SU-DHL-6 (cell line): ENCODE measurements at regions not wholly inside any gene's neighbourhood (a gene's known extent, or its start where the extent isn't known, plus 50 kb on each side); places are given as distances from the start of the nearest gene placed in this dataset.

Experiments used
- H2AFZ ChIP-seq: fragments of 200-600 bp; sonication (generic); 2 replicates; pipeline ENCODE4 v1.6.1; 2014; ENCODE audit warnings: low read depth, mild to moderate bottlenecking, moderate library complexity, mixed read lengths, antibody characterized with exemption, low read length; ENCODE audit not compliant: severe bottlenecking
- H3F3A ChIP-seq: fragments of 200-600 bp; shearing (Covaris generic); 2 replicates; pipeline ENCODE4 v1.6.0; 2016; ENCODE audit warnings: antibody characterized with exemption, mild to moderate bottlenecking; ENCODE audit not compliant: insufficient read depth
- H3K27ac ChIP-seq: fragments of 200-600 bp; sonication (generic); 2 replicates; pipeline ENCODE4 v1.5.1; 2016; ENCODE audit warnings: low read depth, mild to moderate bottlenecking, low read length, moderate library complexity, mixed read lengths
- H3K27me3 ChIP-seq: fragments of 200-600 bp; sonication (generic), shearing (Covaris generic); 2 replicates; pipeline ENCODE4 v1.6.0; 2014; ENCODE audit warnings: mild to moderate bottlenecking, low read length
- H3K36me3 ChIP-seq: fragments of 200-600 bp; sonication (generic); 2 replicates; pipeline ENCODE4 v1.6.1; 2014; ENCODE audit warnings: mild to moderate bottlenecking, low read length, mixed read lengths
- H3K4me2 ChIP-seq: fragments of 300-600, 200-600 bp; shearing (Covaris generic), sonication (generic); 2 replicates; pipeline ENCODE4 v1.6.0; 2014; ENCODE audit warnings: low read length, low read depth, mild to moderate bottlenecking; ENCODE audit not compliant: poor library complexity, severe bottlenecking
- H3K4me3 ChIP-seq: fragments of 200-600 bp; sonication (generic); 2 replicates; pipeline ENCODE4 v1.5.1; 2014; ENCODE audit warnings: antibody characterized with exemption, low read length, mild to moderate bottlenecking, mixed read lengths; ENCODE audit not compliant: insufficient read depth, poor library complexity, severe bottlenecking
- H3K79me2 ChIP-seq: fragments of 200-600 bp; sonication (generic); 2 replicates; pipeline ENCODE4 v1.6.1; 2014; ENCODE audit warnings: mild to moderate bottlenecking, low read length, moderate library complexity; ENCODE audit not compliant: insufficient read depth
- H3K9ac ChIP-seq: fragments of 200-600 bp; sonication (generic); 2 replicates; pipeline ENCODE4 v1.7.0; 2014; ENCODE audit warnings: mild to moderate bottlenecking, low read length
- H3K9me2 ChIP-seq: fragments of 200-600 bp; sonication (generic); replicated peaks from 2 replicates; pipeline ENCODE4 v1.6.1; 2014; ENCODE audit warnings: low read length; ENCODE audit not compliant: insufficient read depth
- H3K9me3 ChIP-seq: fragments of 200-600 bp; sonication (generic); 2 replicates; pipeline ENCODE4 v1.6.1; 2014; ENCODE audit warnings: low read length, mixed read lengths; ENCODE audit not compliant: insufficient read depth
- H4K20me1 ChIP-seq: fragments of 200-600 bp; sonication (generic); 2 replicates; pipeline ENCODE4 v1.6.1; 2014; ENCODE audit warnings: low read depth, mild to moderate bottlenecking, antibody characterized with exemption, low read length, moderate library complexity, mixed read lengths
- EZH2phosphoT487 ChIP-seq: fragments of 200-600 bp; sonication (generic), shearing (Covaris generic); conservative IDR thresholded peaks from 2 replicates; pipeline ENCODE4 v1.6.1; 2018; ENCODE audit warnings: mild to moderate bottlenecking, antibody characterized with exemption, low read length, moderate library complexity, mixed read lengths
- TF ChIP-seq, protein P1 (sequence below): fragments of 200-600 bp; sonication (generic); IDR thresholded peaks from one replicate; pipeline ENCODE4 v1.5.1; 2017; ENCODE audit warnings: antibody characterized with exemption, mild to moderate bottlenecking, low read length, moderate library complexity; ENCODE audit not compliant: insufficient read depth, poor library complexity, severe bottlenecking

DNA sequence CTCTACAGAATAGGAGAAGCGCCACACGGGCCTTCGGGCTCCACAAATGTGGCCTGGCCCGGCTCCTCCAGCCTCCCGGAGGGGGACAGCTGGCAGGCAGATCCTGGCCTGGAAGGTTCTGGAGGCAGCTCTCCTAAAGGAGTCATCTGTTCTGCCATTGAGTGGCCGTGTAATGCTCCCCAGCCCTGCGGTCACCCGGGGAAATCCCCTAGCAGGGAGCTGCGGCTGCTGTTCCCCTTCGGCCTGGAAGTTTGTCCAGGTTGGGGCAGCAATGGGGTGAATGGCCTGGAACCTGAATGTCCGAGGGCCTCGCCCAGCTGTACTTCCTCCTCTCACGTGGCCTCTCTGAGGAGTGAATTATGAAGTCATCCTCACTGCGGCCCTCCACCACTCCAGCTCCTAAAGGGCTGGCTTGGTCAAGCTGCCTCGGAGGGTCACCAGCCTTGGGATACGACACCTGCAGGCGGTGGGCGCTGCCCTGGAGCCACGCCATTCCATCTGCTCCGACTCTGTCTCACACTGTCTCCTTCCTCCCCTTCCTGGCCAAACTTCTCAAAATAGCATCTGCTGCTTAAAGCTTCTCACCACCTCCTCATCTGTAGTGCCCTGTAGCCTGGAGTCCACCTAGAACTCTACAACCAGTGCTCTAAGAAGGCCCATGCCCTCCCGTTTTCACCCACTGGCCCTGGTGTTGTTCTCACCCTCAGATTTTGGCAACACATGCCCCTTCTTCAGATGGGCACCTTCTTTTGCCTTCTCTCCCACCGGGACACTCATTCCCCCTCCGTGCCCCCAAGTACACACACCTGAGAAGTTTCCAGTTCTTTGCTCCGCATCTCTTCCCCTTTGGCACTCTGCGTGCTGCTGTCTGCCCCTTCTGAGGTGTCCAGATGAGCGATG, 54.4 kb upstream of the TMPRSS2 start:
- Histone ChIP-seq H4K20me1 (no peaks in the 10 kb centered on the region), H2AFZ (no peak overlapping the region), H3K9ac (no peak overlapping the region), H3K9me3 (no peaks in the 10 kb centered on the region), H3K36me3 (no peaks in the 10 kb centered on the region), H3K9me2 (no peaks in the 10 kb centered on the region), H3F3A (no peaks in the 10 kb centered on the region), H3K27me3 (no peaks in the 10 kb centered on the region), H3K79me2 (no peaks in the 10 kb centered on the region), H3K4me3 (no peak overlapping the region), H3K4me2 (no peak overlapping the region), H3K27ac (no peak overlapping the region)
- no peak for TF ChIP-seq EZH2phosphoT487
- TF ChIP-seq, protein P1, sequence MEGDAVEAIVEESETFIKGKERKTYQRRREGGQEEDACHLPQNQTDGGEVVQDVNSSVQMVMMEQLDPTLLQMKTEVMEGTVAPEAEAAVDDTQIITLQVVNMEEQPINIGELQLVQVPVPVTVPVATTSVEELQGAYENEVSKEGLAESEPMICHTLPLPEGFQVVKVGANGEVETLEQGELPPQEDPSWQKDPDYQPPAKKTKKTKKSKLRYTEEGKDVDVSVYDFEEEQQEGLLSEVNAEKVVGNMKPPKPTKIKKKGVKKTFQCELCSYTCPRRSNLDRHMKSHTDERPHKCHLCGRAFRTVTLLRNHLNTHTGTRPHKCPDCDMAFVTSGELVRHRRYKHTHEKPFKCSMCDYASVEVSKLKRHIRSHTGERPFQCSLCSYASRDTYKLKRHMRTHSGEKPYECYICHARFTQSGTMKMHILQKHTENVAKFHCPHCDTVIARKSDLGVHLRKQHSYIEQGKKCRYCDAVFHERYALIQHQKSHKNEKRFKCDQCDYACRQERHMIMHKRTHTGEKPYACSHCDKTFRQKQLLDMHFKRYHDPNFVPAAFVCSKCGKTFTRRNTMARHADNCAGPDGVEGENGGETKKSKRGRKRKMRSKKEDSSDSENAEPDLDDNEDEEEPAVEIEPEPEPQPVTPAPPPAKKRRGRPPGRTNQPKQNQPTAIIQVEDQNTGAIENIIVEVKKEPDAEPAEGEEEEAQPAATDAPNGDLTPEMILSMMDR, result no peak

DNA sequence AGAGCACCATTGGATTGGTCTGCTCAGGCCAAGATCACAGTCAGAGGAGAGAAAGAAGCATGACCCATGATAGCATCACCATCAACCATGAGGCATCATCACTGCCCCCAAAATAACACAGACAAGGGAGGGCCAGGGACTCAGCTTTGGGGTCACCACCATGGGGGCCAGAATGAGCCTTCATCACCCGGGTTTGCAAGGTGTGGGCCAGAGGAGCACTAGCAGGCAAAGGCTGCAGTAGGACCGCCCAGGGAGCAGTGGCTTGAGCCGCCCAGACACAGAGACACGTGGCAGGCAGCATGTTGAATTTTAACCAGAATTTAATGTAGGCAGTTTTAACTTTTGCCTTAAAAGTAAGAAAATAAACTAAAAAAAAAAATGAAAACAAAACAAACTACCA, 53.7 kb upstream of the TMPRSS2 start:
- Histone ChIP-seq H3K27me3 (no peaks in the 10 kb centered on the region), H3K9me3 (no peaks in the 10 kb centered on the region), H3K9me2 (no peaks in the 10 kb centered on the region), H3K4me2 (no peak overlapping the region), H3F3A (no peaks in the 10 kb centered on the region), H3K27ac (no peak overlapping the region), H3K36me3 (no peaks in the 10 kb centered on the region), H2AFZ (no peak overlapping the region), H3K4me3 (no peak overlapping the region), H4K20me1 (no peaks in the 10 kb centered on the region), H3K9ac (no peak overlapping the region), H3K79me2 (no peaks in the 10 kb centered on the region)
- TF ChIP-seq EZH2phosphoT487, result no peak
- TF ChIP-seq, protein P1, result no peak

GRCh38 chr21:41560661-41561158, 52.8 kb upstream of the TMPRSS2 start:
- Histone ChIP-seq H3K27ac (no peak overlapping the region), H3K36me3 (no peaks in the 10 kb centered on the region), H3K9ac (no peak overlapping the region), H3K79me2 (no peaks in the 10 kb centered on the region), H3K9me2 (no peaks in the 10 kb centered on the region), H3F3A (no peaks in the 10 kb centered on the region), H4K20me1 (no peaks in the 10 kb centered on the region), H3K4me2 (no peak overlapping the region), H2AFZ (no peak overlapping the region), H3K4me3 (no peak overlapping the region), H3K27me3 (no peaks in the 10 kb centered on the region), H3K9me3 (no peaks in the 10 kb centered on the region)
- TF ChIP-seq, protein P1, result no peak
- no peak for TF ChIP-seq EZH2phosphoT487
